ENCODE measurements at regions not wholly inside any gene's neighbourhood (a gene's known extent, or its start where the extent isn't known, plus 50 kb on each side); places are given as distances from the start of the nearest gene placed in this dataset.

DNA sequence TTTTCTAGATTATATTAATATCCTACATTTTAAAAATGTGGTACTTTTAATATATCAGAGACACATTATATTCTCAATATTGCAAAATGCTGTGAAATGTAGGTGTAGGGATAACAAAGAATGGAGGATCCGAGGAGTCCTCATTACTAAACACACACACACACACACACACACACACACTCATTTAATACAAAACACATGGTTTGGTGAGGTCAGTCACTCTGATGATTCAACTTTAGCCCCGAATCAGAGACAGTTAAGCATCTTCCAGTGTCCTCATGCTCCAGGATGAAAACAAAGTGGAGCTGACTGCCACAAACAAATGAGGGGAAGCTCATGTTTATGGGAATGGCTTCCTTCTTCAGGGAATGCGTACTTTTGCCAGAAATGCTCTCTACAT is 147.5 kb downstream of the CYSLTR2 start:
- TF ChIP-seq, protein P1, sequence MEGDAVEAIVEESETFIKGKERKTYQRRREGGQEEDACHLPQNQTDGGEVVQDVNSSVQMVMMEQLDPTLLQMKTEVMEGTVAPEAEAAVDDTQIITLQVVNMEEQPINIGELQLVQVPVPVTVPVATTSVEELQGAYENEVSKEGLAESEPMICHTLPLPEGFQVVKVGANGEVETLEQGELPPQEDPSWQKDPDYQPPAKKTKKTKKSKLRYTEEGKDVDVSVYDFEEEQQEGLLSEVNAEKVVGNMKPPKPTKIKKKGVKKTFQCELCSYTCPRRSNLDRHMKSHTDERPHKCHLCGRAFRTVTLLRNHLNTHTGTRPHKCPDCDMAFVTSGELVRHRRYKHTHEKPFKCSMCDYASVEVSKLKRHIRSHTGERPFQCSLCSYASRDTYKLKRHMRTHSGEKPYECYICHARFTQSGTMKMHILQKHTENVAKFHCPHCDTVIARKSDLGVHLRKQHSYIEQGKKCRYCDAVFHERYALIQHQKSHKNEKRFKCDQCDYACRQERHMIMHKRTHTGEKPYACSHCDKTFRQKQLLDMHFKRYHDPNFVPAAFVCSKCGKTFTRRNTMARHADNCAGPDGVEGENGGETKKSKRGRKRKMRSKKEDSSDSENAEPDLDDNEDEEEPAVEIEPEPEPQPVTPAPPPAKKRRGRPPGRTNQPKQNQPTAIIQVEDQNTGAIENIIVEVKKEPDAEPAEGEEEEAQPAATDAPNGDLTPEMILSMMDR (IDR thresholded peaks at IDR 0.05) = no peak
- no peak for TF ChIP-seq POLR2A (IDR thresholded peaks at IDR 0.05)
- TF ChIP-seq EP300 (IDR thresholded peaks at IDR 0.05) = no peak

Data from ovary (tissue), 3 donors.